Keratinocyte (primary cell): ENCODE measurements at regions not wholly inside any gene's neighbourhood (a gene's known extent, or its start where the extent isn't known, plus 50 kb on each side); places are given as distances from the start of the nearest gene placed in this dataset.

Experiments used
- CTCF ChIP-seq, 3 experiments: IDR thresholded peaks in 1 of 3; conservative IDR thresholded peaks in 1 of 3; optimal IDR thresholded peaks in 1 of 3; 2 replicates in 2 of 3; 3 replicates in 1 of 3; pipeline versions ENCODE3 to v1.5.1; 2011; ENCODE audit warnings: low read length in 3 of 3, mild to moderate bottlenecking in 3 of 3, moderate library complexity in 2 of 3, control low read depth in 1 of 3, inconsistent platforms in 1 of 3; ENCODE audit not compliant: insufficient read depth in 2 of 3; ENCODE audit errors: extremely low read depth in 1 of 3
- EZH2 ChIP-seq: IDR thresholded peaks from one replicate; pipeline ENCODE4 v1.6.1; 2012; ENCODE audit warnings: inconsistent platforms, mild to moderate bottlenecking, low read length, moderate library complexity

GRCh38 chr1:185400052-185400451 is 83.0 kb upstream of the IVNS1ABP start:
- no peak for TF ChIP-seq CTCF (optimal IDR thresholded peaks at IDR 0.05 in 1 of 3, IDR thresholded peaks at IDR 0.05 in 1 of 3, conservative IDR thresholded peaks at IDR 0.05 in 1 of 3; ENCODE audit: extremely low read depth in 1 of 3, insufficient read depth in 2 of 3, low read length in 3 of 3)
- TF ChIP-seq EZH2 = no peak
